ENCODE measurements at regions not wholly inside any gene's neighbourhood (a gene's known extent, or its start where the extent isn't known, plus 50 kb on each side); places are given as distances from the start of the nearest gene placed in this dataset.
A peak's percentile ranks its signal among the peaks of the same experiment; 100 is the strongest.
"Not testable (repeated sequence)": the region's sequence is repeated elsewhere in the genome, so short reads cannot be mapped to it uniquely, and the experiment has no call there.

- FAIRE-seq, result no peak
These were observed 79.7 kb upstream of the USP9X start for GRCh38 chrX:41005445-41005992.

GRCh38 chrX:41009850-41010846 is 75.1 kb upstream of the USP9X start:
- no peak for FAIRE-seq

GRCh38 chrX:41014776-41015360 is 70.4 kb upstream of the USP9X start:
- no peak for FAIRE-seq

GRCh38 chrX:41017785-41018184 is 67.5 kb upstream of the USP9X start:
- FAIRE-seq, result not testable (repeated sequence)

- not testable (repeated sequence) for FAIRE-seq
These were observed 66.7 kb upstream of the USP9X start for GRCh38 chrX:41018391-41019040.

- no peak for FAIRE-seq
These were observed 66.2 kb upstream of the USP9X start for GRCh38 chrX:41019041-41019392.

GRCh38 chrX:41022566-41022965 is 62.7 kb upstream of the USP9X start:
- FAIRE-seq, result peak; percentile 47

- FAIRE-seq, result no peak
These were observed 62.1 kb upstream of the USP9X start for GRCh38 chrX:41023098-41023497.

- FAIRE-seq, result not testable (repeated sequence)
These were observed 60.9 kb upstream of the USP9X start for GRCh38 chrX:41024335-41024734.

GRCh38 chrX:41024755-41025154 is 60.5 kb upstream of the USP9X start:
- no peak for FAIRE-seq

GRCh38 chrX:41025926-41026701 is 59.1 kb upstream of the USP9X start:
- FAIRE-seq, result no peak

GRCh38 chrX:41026702-41027078 is 58.6 kb upstream of the USP9X start:
- FAIRE-seq, result peak; percentile 65

- no peak for FAIRE-seq
These were observed 55.9 kb upstream of the USP9X start for GRCh38 chrX:41029332-41029731.

- FAIRE-seq, result no peak
These were observed 53.8 kb upstream of the USP9X start for GRCh38 chrX:41031256-41031967.

GRCh38 chrX:41033299-41033698 is 51.9 kb upstream of the USP9X start:
- FAIRE-seq, result no peak

GRCh38 chrX:41034902-41035301 is 50.3 kb upstream of the USP9X start:
- FAIRE-seq, result not testable (repeated sequence)
